G401 (cell line): ENCODE measurements at regions not wholly inside any gene's neighbourhood (a gene's known extent, or its start where the extent isn't known, plus 50 kb on each side); places are given as distances from the start of the nearest gene placed in this dataset.

ENCODE experiments used
- DNase-seq: peaks from one replicate; pipeline ENCODE4 v3.0.0-alpha.2; 2015; ENCODE audit warnings: low spot score
- in situ Hi-C: cut with HindIII; loops from 2 replicates; pipeline ENCODE4 v1.10.0; 2016; ENCODE audit warnings: low sequenced_read_pairs, mixed read lengths

- DNase-seq = no peak
- in situ Hi-C loops = no loop called here
Measured at GRCh38 chr2:33822964-33823363, 223.9 kb upstream of the FAM98A start.

DNA sequence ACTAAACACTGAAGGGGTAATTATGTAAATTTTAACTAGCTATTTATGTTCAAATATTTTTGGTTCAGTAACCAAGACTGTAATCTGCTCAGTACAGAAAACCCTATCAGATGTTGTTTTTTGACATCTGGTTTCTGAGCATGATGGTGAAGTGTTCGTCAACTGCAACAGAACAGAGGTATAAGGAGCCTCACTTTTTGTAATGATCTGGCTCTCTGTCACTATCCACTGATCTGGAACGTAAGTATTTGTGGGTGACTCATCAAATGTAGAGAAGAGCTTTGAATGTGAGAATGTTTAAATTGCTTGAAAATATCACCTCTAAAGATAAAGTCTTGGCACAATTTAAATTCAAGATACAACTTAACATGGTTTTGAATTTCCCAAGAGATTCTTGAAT is 213.6 kb upstream of the FAM98A start:
- in situ Hi-C loops = no loop called here
- no peak for DNase-seq

GRCh38 chr2:33810046-33810835 is 211.1 kb upstream of the FAM98A start:
- in situ Hi-C loops = no loop called here
- DNase-seq = no peak

- in situ Hi-C loops = no loop called here
Measured at GRCh38 chr2:33806041-33806440, 206.9 kb upstream of the FAM98A start.

GRCh38 chr2:33804155-33804554 is 205.1 kb upstream of the FAM98A start:
- in situ Hi-C loops = no loop called here

More at GRCh38 chr2:33806041-33806440, 206.9 kb upstream of the FAM98A start:
- no peak for DNase-seq

DNA sequence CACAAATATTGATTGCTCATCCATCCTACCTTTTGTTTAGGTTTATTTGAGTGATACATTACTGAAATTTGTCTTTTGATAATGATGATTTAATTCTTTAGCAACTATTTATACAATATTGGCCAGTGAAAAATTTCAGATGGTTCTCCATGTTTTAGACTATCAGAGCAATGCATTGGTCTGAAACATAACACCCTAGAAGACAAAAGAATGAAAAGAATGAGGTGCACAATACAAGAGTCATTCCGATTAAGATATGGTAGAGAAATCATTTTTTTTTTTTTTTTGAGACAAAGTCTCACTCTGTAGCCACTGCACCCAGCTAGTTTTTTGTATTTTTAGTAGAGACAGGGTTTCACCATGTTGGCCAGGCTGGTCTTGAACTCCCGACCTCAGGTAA is 197.4 kb upstream of the FAM98A start:
- in situ Hi-C loops = no loop called here

More at GRCh38 chr2:33804155-33804554, 205.1 kb upstream of the FAM98A start:
- no peak for DNase-seq

DNA sequence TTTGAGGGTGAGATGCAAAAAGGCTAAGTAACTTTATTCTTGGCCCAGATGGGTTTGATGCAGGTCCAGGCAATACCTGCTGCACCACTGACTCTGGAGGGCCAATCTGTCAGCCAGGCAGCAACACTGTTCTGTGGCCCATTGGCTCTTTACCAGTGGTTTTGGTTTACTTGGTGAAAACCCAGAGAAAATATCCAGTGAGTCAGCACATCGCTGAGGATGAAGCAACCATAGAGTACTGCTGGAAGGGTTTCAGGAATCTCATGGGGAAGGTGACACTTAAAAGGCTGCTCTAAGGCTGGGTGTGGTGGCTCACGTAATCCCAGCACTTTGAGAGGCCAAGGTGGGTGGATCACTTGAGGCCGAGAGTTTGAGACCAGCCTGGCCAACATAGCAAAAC is 192.5 kb upstream of the FAM98A start:
- in situ Hi-C loops = no loop called here
- DNase-seq = no peak

More for the DNA sequence above, 197.4 kb upstream of the FAM98A start:
- no peak for DNase-seq

- no peak for DNase-seq
- in situ Hi-C loops = no loop called here
Measured at GRCh38 chr2:33788044-33788443, 188.9 kb upstream of the FAM98A start.

GRCh38 chr2:33786881-33787280 is 187.8 kb upstream of the FAM98A start:
- in situ Hi-C loops = no loop called here
- no peak for DNase-seq

DNA sequence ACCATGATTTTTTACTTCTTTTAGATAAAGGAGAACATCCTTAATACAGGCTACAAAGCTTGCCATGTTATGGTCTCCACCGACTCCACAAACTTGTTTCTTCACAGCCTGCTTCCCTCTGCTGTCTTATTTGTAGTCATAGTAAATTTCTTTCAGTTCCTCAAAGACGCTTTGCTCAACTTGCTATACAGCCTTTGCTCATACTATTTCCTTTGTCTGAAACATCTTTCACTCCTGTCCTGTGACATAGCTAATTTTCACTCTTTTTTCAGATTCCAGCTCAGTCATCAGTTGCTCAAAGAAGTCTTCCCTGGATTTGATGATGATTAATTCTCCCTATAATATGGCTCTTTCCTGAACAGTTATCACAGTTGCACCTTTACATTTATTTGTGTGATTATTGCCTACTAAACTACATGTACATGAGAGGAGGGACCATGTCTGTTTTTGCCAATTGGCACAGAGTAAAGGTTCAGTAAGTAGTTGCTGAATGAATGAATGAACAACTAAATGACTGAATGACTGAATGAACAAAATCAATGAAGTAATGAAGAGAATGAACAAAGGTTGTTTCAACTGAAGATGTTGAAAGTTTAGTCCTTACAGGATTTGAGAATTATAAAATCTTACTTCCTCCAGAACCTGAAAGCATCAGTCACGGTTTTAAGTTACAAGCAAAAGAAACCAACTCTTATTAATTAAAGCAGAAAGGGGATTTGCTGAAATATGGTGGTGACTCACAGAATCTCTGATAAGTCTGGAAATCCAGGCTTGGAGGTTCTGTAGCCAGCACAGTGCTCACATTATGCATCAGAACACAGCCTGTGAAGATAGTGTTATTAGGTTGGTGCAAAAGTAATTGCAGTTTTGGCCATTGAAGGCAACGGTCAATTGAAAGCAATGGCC is 186.4 kb upstream of the FAM98A start:
- in situ Hi-C loops = no loop called here
- DNase-seq = no peak

GRCh38 chr2:33784488-33784887 is 185.4 kb upstream of the FAM98A start:
- DNase-seq = no peak
- in situ Hi-C loops = no loop called here

GRCh38 chr2:33782395-33783230 is 183.5 kb upstream of the FAM98A start:
- in situ Hi-C loops = no loop called here
- DNase-seq = no peak

- no peak for DNase-seq
- in situ Hi-C loops = no loop called here
Measured at GRCh38 chr2:33777786-33778185, 178.7 kb upstream of the FAM98A start.

DNA sequence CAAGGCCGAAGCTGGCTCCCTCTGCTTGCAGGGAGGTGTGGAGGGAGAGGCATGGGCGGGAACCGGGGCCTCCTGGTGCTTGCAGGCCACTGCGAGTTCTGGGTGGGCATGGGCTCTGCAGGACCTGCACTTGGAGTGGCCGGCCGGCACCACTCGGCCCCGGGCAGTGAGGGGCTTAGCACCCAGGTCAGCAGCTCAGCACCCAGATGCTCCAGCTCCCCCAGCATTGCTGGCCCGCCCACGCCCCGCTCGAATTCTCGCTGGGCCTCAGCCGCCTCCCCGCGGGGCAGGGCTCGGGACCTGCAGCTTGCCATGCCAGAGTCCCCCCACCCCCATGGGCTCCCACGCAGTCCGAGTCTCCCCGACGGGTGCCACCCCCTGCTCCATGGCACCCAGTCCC is 176.2 kb upstream of the FAM98A start:
- in situ Hi-C loops = no loop called here

DNA sequence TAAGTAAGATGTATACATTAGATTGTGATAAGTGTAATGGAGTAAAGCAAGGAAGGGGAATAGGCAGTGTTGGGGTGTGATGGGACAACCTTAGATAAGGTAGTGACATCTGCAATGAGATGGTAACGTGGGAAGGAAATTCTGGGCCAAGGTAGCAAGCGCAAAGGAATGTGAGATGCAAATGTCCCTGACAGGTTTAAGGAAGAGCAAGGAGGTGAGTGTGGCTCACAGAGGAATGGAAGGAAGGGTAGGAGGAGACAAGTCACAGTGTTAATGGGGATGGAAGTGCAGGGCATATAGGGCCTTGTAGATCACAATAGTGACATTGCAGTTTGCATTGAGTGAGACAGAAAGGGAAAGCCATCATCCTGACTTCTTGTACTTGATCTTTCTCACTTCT is 170.9 kb upstream of the FAM98A start:
- in situ Hi-C loops = no loop called here
- DNase-seq = no peak

More for the DNA sequence above, 176.2 kb upstream of the FAM98A start:
- DNase-seq = no peak

GRCh38 chr2:33766175-33766574 is 167.1 kb upstream of the FAM98A start:
- DNase-seq = no peak
- in situ Hi-C loops = no loop called here

DNA sequence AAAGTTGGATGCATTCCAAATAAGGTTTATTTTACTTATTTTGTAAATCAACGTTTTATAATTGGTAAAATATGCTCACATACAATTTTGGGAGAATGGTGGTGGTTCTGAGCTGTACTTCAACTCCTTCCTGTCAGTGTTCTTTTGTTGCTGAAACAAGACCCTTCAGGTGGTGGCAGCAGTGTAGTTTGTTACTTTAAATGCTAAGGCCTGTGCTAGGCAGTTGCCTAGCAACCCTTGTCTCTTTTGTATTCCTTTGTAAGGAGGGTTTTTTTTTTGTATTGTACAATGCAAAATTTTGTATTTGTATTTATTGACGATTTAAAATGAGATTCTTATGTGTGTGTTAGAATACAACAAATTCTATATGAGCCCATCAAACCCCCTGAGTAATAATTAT is 166.0 kb upstream of the FAM98A start:
- DNase-seq = no peak
- in situ Hi-C loops = no loop called here

DNA sequence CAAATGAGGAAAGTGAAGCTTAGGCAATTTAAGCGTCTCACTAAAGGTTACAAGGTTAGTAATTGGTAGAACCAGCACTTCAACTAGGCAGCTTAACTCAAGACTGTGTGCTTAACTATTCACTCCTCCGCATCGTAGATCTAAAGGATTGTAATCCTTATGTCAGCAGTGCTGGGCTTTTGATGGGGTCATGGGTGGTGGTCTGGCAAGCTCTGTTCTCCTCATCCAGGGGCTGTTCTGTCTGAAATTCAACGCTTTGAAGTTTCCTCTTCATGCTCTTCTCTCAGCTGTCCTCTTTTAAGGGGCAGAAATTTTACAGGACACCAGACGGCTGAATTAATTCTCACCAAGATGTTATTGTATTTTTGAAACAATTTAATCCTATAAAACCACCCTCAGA is 165.5 kb upstream of the FAM98A start:
- DNase-seq = no peak
- in situ Hi-C loops = no loop called here

- no peak for DNase-seq
- in situ Hi-C loops = no loop called here
Measured at GRCh38 chr2:33763671-33764310, 164.7 kb upstream of the FAM98A start.
